Ascending aorta (tissue), 2 donors: ENCODE measurements at regions not wholly inside any gene's neighbourhood (a gene's known extent, or its start where the extent isn't known, plus 50 kb on each side); places are given as distances from the start of the nearest gene placed in this dataset.

Source experiments
- DNase-seq, 2 donors: peaks; one replicate each; pipeline ENCODE4 v3.0.0-alpha.2; 2019; ENCODE audit warnings: low spot score in 2 of 2
- H3K27ac ChIP-seq, 2 donors: fragments of 200-600 bp; sonication (generic); one replicate each; pipeline ENCODE4 v1.5.1; 2016 to 2017; ENCODE audit warnings: mild to moderate bottlenecking in 1 of 2
- H3K27me3 ChIP-seq: fragments of 200-600 bp; sonication (generic); one replicate; pipeline ENCODE4 v1.5.1; 2017
- H3K36me3 ChIP-seq, 2 donors: fragments of 200-600 bp; sonication (generic); one replicate each; pipeline ENCODE4 v1.5.1; 2016
- H3K4me1 ChIP-seq, 2 donors: fragments of 200-600 bp; sonication (generic); one replicate each; pipeline ENCODE4 v1.5.1; 2016 to 2017; ENCODE audit warnings: mild to moderate bottlenecking in 1 of 2
- H3K4me3 ChIP-seq, 2 donors: fragments of 200-600 bp; sonication (generic); one replicate each; pipeline ENCODE4 v1.5.1; 2016 to 2017; ENCODE audit warnings: mild to moderate bottlenecking in 1 of 2
- H3K9me3 ChIP-seq, 2 donors: fragments of 200-600 bp; sonication (generic); one replicate each; pipeline ENCODE4 v1.5.1; 2016
- intact Hi-C: fragments of 100-400 bp; cut with DNase I; formaldehyde crosslinking; loops from one replicate; pipeline ENCODE4 v1.15.1; 2023
- TF ChIP-seq, protein P1 (sequence below), 3 experiments: fragments of 200-600 bp in 2 of 3; fragments of 450-650 bp in 1 of 3; sonication (generic) in 2 of 3; IDR thresholded peaks; one replicate each; pipeline ENCODE4 v1.5.1; 2016 to 2019; ENCODE audit warnings: antibody characterized with exemption in 3 of 3, mild to moderate bottlenecking in 1 of 3, moderate library complexity in 1 of 3

- no peak for DNase-seq
- H3K9me3 ChIP-seq: no peaks in the 10 kb centered on the region
Observed at GRCh38 chr4:175033162-175033561, 115.0 kb downstream of the ADAM29 start.

DNA sequence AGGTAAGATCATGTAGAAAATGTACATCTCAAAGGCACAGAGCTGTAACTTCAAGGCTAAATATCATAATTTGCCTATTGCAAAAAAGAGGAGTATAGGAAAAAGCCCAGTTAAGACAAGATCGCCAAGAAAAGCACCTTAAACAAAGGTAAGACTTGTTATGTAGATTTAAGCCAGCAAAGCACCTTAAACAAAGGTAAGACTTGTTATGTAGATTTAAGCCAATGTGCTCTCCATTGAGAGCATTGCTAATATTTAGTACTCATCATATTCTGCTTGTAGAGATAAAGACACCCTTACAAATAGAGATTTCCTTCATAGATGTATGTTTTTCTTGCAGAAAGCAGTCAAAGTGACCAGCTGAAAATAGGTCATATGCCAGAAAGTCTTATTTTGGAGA lies 115.8 kb downstream of the ADAM29 start:
- TF ChIP-seq, protein P1, sequence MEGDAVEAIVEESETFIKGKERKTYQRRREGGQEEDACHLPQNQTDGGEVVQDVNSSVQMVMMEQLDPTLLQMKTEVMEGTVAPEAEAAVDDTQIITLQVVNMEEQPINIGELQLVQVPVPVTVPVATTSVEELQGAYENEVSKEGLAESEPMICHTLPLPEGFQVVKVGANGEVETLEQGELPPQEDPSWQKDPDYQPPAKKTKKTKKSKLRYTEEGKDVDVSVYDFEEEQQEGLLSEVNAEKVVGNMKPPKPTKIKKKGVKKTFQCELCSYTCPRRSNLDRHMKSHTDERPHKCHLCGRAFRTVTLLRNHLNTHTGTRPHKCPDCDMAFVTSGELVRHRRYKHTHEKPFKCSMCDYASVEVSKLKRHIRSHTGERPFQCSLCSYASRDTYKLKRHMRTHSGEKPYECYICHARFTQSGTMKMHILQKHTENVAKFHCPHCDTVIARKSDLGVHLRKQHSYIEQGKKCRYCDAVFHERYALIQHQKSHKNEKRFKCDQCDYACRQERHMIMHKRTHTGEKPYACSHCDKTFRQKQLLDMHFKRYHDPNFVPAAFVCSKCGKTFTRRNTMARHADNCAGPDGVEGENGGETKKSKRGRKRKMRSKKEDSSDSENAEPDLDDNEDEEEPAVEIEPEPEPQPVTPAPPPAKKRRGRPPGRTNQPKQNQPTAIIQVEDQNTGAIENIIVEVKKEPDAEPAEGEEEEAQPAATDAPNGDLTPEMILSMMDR (IDR thresholded peaks at IDR 0.05): no peak
- DNase-seq: no peak
- Histone ChIP-seq H3K4me3 (no peak overlapping the region), H3K36me3 (no peaks in the 10 kb centered on the region), H3K9me3 (no peaks in the 10 kb centered on the region), H3K4me1 (peaks cover 0 to 2% of the 10 kb centered on the region in 2 donors), H3K27me3 (no peaks in the 10 kb centered on the region), H3K27ac (no peak overlapping the region)
- intact Hi-C loops: no loop called here

More at GRCh38 chr4:175033162-175033561, 115.0 kb downstream of the ADAM29 start:
- Histone ChIP-seq H3K4me1 (no peaks in the 10 kb centered on the region), H3K27me3 (no peaks in the 10 kb centered on the region), H3K27ac (no peak overlapping the region), H3K4me3 (no peak overlapping the region), H3K36me3 (no peaks in the 10 kb centered on the region)
- intact Hi-C loops: no loop called here
- TF ChIP-seq, protein P1 (IDR thresholded peaks at IDR 0.05): no peak

DNA sequence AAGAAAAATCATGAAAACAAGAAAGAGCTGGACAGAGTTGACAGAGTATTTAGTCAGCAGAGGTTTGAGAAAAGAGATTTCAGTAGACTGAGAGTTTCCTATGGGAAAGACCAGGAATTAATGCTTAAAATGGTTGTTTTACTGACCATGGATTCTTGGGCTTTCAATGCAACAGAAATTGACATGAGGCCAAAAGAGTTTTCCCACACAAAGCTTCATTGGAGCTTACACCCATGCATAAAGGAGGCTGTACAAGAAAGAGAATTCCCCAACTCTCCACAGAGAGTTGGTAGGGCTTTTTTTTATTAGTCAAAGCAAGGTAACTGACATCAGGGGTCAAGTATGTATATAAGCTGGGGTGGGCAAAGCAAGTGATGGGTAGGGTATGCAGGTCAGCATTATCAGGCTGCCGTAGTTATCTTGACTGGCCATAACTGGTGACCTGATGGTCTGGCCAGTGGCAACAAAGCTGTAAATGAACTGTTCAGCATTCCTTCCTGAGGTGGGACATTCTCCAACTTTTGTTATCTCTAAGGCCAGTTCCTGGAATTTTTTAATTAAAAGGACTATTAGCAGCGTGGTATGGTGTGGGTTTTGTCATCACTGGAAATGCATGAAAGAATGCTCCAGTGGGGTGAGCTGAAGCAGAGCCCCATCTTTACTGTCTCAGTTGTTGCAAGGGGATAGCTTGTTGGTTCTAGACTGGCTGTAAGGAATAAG lies 117.0 kb downstream of the ADAM29 start:
- Histone ChIP-seq H3K27me3 (no peaks in the 10 kb centered on the region), H3K9me3 (no peaks in the 10 kb centered on the region), H3K27ac (no peak overlapping the region), H3K4me1 (peaks cover 0 to 2% of the 10 kb centered on the region in 2 donors), H3K4me3 (no peak overlapping the region), H3K36me3 (no peaks in the 10 kb centered on the region)
- intact Hi-C loops: no loop called here
- TF ChIP-seq, protein P1 (IDR thresholded peaks at IDR 0.05): no peak
- no peak for DNase-seq

DNA sequence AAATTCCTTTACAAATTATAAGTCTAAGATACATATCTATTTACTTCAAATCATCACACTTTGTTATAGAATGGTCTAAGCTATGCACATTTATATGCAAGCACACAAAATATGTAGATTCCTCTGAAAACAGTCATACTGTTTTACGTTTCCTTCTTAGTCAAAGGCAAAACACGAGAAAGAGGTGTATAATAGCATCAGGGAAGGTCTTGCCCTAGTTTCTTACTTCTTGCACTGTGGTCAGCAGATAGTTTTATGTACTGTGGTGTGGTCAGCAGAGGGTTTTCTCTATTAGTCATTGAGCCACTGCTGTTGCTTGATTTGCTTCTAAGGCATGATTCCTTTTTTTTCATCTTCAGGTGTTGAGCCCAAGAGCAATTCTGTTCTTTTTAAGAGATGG lies 117.7 kb downstream of the ADAM29 start:
- no peaks in the 10 kb centered on the region for H3K9me3 ChIP-seq
- no peak for DNase-seq

DNA sequence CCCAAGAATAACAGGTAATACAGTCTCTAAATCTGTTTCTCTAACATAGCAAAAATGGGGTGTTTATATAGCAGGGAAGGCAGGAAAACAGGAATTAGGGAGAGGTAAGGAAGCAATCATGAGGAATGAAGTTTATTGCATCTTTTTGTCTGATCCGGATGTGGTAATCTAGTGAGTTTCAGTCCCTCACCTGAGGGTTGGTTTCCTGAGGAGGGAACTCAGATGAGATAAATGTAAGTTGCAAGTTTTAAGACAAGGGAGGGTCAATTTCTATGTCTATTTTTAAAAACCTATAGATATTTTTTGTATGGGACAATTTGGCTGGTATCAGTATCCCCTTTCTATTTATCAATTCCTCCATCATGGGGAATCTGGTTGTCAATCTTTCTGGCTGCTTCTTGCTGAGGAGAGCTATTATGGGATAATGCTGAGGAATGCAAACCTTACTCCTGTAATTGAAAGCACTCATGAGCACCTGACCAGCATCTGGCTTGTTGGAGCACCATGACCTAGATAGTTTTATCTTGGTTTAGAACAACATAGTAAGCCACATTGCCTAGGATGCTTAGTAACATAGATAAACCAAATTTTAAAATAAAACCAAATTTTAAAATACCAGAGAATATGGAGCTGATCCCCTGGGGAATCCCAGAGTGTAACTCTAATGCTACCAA lies 130.1 kb downstream of the ADAM29 start:
- Histone ChIP-seq H3K27ac (no peak overlapping the region), H3K27me3 (no peaks in the 10 kb centered on the region), H3K4me3 (no peak overlapping the region), H3K4me1 (no peaks in the 10 kb centered on the region), H3K36me3 (no peaks in the 10 kb centered on the region), H3K9me3 (no peaks in the 10 kb centered on the region)
- TF ChIP-seq, protein P1 (IDR thresholded peaks at IDR 0.05): no peak
- DNase-seq: no peak
- intact Hi-C loops: no loop called here

More for the DNA sequence above, 117.7 kb downstream of the ADAM29 start:
- H3K27ac ChIP-seq: no peak overlapping the region
- TF ChIP-seq, protein P1 (IDR thresholded peaks at IDR 0.05): no peak
- no peaks in the 10 kb centered on the region for H3K27me3 ChIP-seq
- H3K4me3 ChIP-seq: no peak overlapping the region
- intact Hi-C loops: no loop called here
- H3K4me1 ChIP-seq: peaks cover 0 to 2% of the 10 kb centered on the region in 2 donors
- no peaks in the 10 kb centered on the region for H3K36me3 ChIP-seq
